GM06990 (cell line): ENCODE measurements at regions not wholly inside any gene's neighbourhood (a gene's known extent, or its start where the extent isn't known, plus 50 kb on each side); places are given as distances from the start of the nearest gene placed in this dataset.

Source experiments
- DNase-seq: peaks from one replicate; pipeline ENCODE4 v3.0.0-alpha.2; 2011; ENCODE audit not compliant: insufficient read length; ENCODE audit errors: extremely low read depth
- H3K27me3 ChIP-seq: replicated peaks from 2 replicates; pipeline ENCODE4 v1.6.0; 2011; ENCODE audit warnings: low read length; ENCODE audit not compliant: control insufficient read depth, insufficient read depth
- H3K36me3 ChIP-seq: 2 replicates; pipeline ENCODE4 v1.5.1; 2011; ENCODE audit warnings: low read length; ENCODE audit not compliant: control insufficient read depth, insufficient read depth
- H3K4me3 ChIP-seq: replicated peaks from 2 replicates; pipeline ENCODE4 v1.5.1; 2011; ENCODE audit warnings: low read depth, mild to moderate bottlenecking, control low read depth, low read length
- CTCF ChIP-seq: IDR thresholded peaks from 2 replicates; pipeline ENCODE4 v1.5.1; 2011; ENCODE audit warnings: low read length, control low read depth, mild to moderate bottlenecking, inconsistent platforms; ENCODE audit not compliant: insufficient read depth, poor library complexity, severe bottlenecking

DNA sequence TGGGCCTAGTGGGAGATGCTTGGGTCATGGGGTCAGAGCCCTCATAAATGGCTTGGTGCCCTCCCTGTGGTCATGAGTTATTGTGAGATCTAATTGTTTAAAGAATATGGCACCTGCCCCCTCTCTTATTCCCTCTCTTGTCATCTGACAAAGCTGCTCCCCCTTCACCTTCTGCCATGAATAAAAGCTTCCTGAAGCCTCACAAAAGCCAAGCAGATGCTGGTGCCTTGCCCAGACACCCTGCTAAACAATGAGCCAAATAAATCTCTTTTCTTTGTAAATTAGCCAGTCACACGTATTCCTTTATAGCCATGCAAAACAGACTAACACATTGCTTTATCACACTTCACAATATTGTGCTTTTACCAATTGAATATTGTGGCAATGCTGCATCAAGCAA, 82.8 kb upstream of the PDE4D start:
- no peaks in the 10 kb centered on the region for H3K36me3 ChIP-seq
- H3K4me3 ChIP-seq, result no peak overlapping the region
- DNase-seq, result no peak
- TF ChIP-seq CTCF, result no peak
- no peaks in the 10 kb centered on the region for H3K27me3 ChIP-seq

DNA sequence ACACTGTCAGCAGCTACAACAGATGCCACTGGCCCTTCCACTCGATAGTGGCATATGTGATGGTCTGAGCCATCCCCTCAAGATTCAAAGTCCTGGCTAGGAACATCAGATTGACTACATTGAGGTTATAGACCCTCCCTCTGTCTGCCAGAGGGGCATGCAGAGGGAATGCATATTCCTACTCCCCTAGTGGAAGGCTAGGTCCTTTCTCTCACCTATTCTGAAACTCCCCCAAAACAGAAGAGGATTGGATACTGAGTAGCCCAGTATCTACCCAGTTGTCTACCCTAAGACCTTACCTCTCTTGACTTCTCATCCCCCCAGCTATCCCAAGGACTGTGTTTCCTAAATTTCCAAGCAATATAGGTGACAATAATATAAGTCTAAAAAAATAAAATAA, 78.5 kb upstream of the PDE4D start:
- DNase-seq, result no peak

DNA sequence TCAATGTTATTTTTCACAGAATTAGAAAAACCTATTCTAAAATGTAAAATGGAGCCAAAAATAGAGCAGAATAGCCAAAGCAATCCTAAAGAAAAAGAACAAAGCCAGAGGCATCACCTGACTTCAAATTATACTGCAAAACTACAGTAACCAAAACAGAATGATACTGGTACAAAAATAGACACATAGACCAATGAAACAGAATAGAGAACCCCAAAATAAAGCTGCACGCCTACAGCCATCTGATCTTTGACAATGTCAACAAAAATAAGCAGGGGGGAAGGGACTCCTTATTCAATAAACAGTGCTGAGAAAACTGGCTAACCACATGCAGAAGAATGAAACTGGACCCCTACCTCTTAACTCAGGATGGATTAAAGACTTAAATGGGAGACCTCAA, 65.8 kb upstream of the PDE4D start:
- no peaks in the 10 kb centered on the region for H3K36me3 ChIP-seq
- no peak overlapping the region for H3K4me3 ChIP-seq
- TF ChIP-seq CTCF, result no peak
- DNase-seq, result no peak
- H3K27me3 ChIP-seq, result no peaks in the 10 kb centered on the region

More for the DNA sequence above, 78.5 kb upstream of the PDE4D start:
- Histone ChIP-seq H3K36me3 (no peaks in the 10 kb centered on the region), H3K27me3 (no peaks in the 10 kb centered on the region), H3K4me3 (no peak overlapping the region)
- TF ChIP-seq CTCF, result no peak

- no peak for TF ChIP-seq CTCF
- Histone ChIP-seq H3K36me3 (no peaks in the 10 kb centered on the region), H3K27me3 (no peaks in the 10 kb centered on the region), H3K4me3 (no peak overlapping the region)
- no peak for DNase-seq
Measured at GRCh38 chr5:59956130-59956783, 62.7 kb upstream of the PDE4D start.

DNA sequence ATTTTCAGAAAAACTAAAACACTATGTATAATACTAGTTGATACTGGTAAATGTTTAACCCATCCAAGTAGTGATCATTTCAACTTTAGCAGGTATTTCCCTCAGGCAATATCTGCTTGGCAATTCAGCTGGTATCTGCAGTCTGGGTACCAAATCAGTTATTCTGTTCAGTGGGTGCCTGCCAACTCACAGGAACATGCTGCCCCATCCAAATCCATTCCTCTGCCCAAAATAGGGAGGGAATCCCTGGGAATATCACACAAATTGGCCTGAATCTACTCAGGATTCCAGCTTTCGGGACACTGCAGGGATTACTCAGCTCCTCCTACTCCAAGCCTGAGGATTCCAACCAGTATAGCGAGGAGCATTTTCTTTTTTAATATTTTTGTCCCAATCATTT, 61.7 kb upstream of the PDE4D start:
- H3K36me3 ChIP-seq, result no peaks in the 10 kb centered on the region
- no peak for DNase-seq
- no peak for TF ChIP-seq CTCF
- no peaks in the 10 kb centered on the region for H3K27me3 ChIP-seq
- no peak overlapping the region for H3K4me3 ChIP-seq
